Ureter (tissue), 1 donor: ENCODE measurements at regions not wholly inside any gene's neighbourhood (a gene's known extent, or its start where the extent isn't known, plus 50 kb on each side); places are given as distances from the start of the nearest gene placed in this dataset.

Source experiments
- DNase-seq: peaks from one replicate; pipeline ENCODE4 v3.0.0-alpha.2; 2020; ENCODE audit warnings: low spot score
- donor health status: DM: yes; HTN: yes; CAD: no.

- DNase-seq, result no peak
Measured at GRCh38 chr12:107891967-107892366, 117.5 kb downstream of the ASCL4 start.

GRCh38 chr12:107894589-107894988, 120.1 kb downstream of the ASCL4 start:
- no peak for DNase-seq

- DNase-seq, result no peak
Measured at GRCh38 chr12:107895966-107896365, 121.5 kb downstream of the ASCL4 start.

GRCh38 chr12:107900588-107900987, 126.1 kb downstream of the ASCL4 start:
- DNase-seq, result no peak

GRCh38 chr12:107903341-107904061, 129.0 kb downstream of the ASCL4 start:
- peak; percentile 78 for DNase-seq

GRCh38 chr12:107906707-107907106, 132.2 kb downstream of the ASCL4 start:
- DNase-seq, result no peak

- no peak for DNase-seq
Measured at GRCh38 chr12:107912421-107913004, 138.0 kb downstream of the ASCL4 start.

GRCh38 chr12:107914460-107914977, 140.0 kb downstream of the ASCL4 start:
- DNase-seq, result no peak

GRCh38 chr12:107917912-107918800, 143.7 kb downstream of the ASCL4 start:
- peak; percentile 46 for DNase-seq

GRCh38 chr12:107921062-107921461, 146.6 kb downstream of the ASCL4 start:
- DNase-seq, result no peak

- DNase-seq, result no peak
Measured at GRCh38 chr12:107925125-107925524, 150.6 kb downstream of the ASCL4 start.

- DNase-seq, result no peak
Measured at GRCh38 chr12:107929436-107929835, 154.9 kb downstream of the ASCL4 start.

GRCh38 chr12:107931761-107932160, 157.3 kb downstream of the ASCL4 start:
- DNase-seq, result no peak

GRCh38 chr12:107938446-107938845, 163.9 kb downstream of the ASCL4 start:
- no peak for DNase-seq

GRCh38 chr12:107948391-107948945, 174.0 kb downstream of the ASCL4 start:
- DNase-seq, result no peak

- DNase-seq, result no peak
Measured at GRCh38 chr12:107951024-107951423, 176.5 kb downstream of the ASCL4 start.

GRCh38 chr12:107955966-107956643, 173.0 kb upstream of the WSCD2 start:
- DNase-seq, result no peak

GRCh38 chr12:107957459-107957858, 171.6 kb upstream of the WSCD2 start:
- no peak for DNase-seq

- DNase-seq, result no peak
Measured at GRCh38 chr12:107963635-107964034, 165.5 kb upstream of the WSCD2 start.

GRCh38 chr12:107967170-107967569, 161.9 kb upstream of the WSCD2 start:
- DNase-seq, result no peak

- DNase-seq, result no peak
Measured at GRCh38 chr12:107973950-107974349, 155.1 kb upstream of the WSCD2 start.
